ENCODE measurements at regions not wholly inside any gene's neighbourhood (a gene's known extent, or its start where the extent isn't known, plus 50 kb on each side); places are given as distances from the start of the nearest gene placed in this dataset.

DNA sequence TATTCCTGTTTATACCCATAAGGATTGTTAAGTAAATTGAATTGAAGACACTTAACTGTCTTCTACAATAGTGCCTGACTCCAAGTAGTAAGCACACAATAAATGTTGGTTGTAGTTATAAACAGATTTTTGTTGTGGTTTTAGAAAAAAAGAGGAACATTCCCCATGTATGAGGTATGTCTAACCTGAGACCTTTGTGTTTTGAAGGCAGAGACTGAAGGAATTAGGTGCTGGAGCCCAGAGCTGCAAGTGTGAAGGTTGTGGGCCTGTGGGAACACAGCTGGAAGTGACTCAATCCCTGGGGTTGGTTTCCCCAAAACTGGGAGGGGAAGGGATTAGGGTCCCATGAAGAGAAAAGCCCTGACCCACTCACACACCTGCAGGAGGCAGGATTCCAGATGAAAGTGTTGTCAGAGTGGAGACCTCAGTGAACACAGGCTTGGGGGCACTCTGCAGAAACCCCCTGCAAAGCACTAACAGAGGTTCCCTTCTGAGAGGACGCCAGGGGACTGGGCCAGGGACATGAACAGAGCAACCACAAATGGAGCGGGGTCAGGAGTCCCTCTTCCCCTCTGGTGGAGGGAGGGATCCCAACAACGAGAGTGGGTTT, 265.1 kb upstream of the KLF14 start:
- Mint-ChIP-seq H3K9me3 (peaks cover 6% of the 10 kb centered on the region), H3K4me3 (no peak overlapping the region), H3K27ac (peak overlapping the region; percentile 67), H3K4me1 (ENCODE audit: low read depth) (peaks cover 60% of the 10 kb centered on the region), H3K27me3 (ENCODE audit: insufficient read depth) (peaks cover 7% of the 10 kb centered on the region), H3K36me3 (ENCODE audit: low read depth) (peaks cover 43% of the 10 kb centered on the region)
- peak; percentile 33 for DNase-seq
- TF ChIP-seq, protein P1, sequence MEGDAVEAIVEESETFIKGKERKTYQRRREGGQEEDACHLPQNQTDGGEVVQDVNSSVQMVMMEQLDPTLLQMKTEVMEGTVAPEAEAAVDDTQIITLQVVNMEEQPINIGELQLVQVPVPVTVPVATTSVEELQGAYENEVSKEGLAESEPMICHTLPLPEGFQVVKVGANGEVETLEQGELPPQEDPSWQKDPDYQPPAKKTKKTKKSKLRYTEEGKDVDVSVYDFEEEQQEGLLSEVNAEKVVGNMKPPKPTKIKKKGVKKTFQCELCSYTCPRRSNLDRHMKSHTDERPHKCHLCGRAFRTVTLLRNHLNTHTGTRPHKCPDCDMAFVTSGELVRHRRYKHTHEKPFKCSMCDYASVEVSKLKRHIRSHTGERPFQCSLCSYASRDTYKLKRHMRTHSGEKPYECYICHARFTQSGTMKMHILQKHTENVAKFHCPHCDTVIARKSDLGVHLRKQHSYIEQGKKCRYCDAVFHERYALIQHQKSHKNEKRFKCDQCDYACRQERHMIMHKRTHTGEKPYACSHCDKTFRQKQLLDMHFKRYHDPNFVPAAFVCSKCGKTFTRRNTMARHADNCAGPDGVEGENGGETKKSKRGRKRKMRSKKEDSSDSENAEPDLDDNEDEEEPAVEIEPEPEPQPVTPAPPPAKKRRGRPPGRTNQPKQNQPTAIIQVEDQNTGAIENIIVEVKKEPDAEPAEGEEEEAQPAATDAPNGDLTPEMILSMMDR (IDR thresholded peaks at IDR 0.05): no peak; the same call in 1 of the 2 replicates

DNA sequence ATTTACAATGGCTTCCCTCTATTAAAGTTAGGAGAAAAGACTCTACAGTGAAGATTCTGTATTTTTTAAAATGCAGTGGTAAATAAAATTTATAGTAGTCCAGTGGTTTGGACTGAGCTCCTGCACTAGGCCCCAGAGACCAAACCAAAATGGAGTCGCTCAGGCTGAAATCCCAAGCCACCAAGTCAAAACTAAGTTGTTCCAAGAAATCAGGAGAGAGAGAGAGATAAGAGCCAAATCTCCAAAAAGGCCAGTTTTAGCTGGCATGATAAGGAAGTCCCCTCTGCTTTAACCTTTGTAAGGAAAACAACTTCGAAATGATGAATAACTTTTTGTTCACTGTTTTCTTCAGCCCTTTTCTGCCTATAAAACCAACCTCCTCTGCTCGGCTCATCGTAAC, 265.9 kb upstream of the KLF14 start:
- H3K4me1 Mint-ChIP-seq (ENCODE audit: low read depth): peaks cover 59% of the 10 kb centered on the region
- peaks cover 10% of the 10 kb centered on the region for H3K27me3 Mint-ChIP-seq (ENCODE audit: insufficient read depth)
- no peak for DNase-seq
- H3K27ac Mint-ChIP-seq: peak overlapping the region; percentile 13; the same call in 1 of the 2 replicates
- TF ChIP-seq, protein P1 (IDR thresholded peaks at IDR 0.05): no peak
- no peak overlapping the region for H3K4me3 Mint-ChIP-seq
- H3K9me3 Mint-ChIP-seq: peaks cover 6% of the 10 kb centered on the region
- H3K36me3 Mint-ChIP-seq (ENCODE audit: low read depth): peaks cover 51% of the 10 kb centered on the region

DNA sequence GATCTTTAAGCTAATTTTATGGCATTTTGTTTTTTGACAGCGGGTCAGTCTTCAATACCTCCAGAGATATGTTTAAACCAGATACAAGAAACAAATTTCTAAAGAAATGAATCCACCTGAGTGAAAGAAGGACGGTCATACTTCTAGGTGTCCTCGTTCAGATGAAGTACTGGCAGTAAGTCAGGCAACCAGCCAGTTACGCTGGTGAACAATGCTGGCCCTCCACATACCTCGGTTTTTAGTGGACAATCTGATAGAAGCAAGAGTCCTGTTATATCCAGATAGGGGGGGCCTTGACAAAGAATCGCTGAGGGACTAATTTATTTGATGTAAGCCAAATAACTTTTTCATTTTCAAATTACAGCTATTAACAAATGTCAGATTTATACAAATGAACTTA, 266.4 kb upstream of the KLF14 start:
- H3K4me1 Mint-ChIP-seq (ENCODE audit: low read depth): peaks cover 58% of the 10 kb centered on the region
- DNase-seq: no peak
- peaks cover 8% of the 10 kb centered on the region for H3K27me3 Mint-ChIP-seq (ENCODE audit: insufficient read depth)
- no peak overlapping the region for H3K4me3 Mint-ChIP-seq
- TF ChIP-seq, protein P1 (IDR thresholded peaks at IDR 0.05): no peak
- H3K27ac Mint-ChIP-seq: peak overlapping the region; percentile 13; the same call in 1 of the 2 replicates
- H3K9me3 Mint-ChIP-seq: peaks cover 6% of the 10 kb centered on the region
- H3K36me3 Mint-ChIP-seq (ENCODE audit: low read depth): peaks cover 56% of the 10 kb centered on the region

DNA sequence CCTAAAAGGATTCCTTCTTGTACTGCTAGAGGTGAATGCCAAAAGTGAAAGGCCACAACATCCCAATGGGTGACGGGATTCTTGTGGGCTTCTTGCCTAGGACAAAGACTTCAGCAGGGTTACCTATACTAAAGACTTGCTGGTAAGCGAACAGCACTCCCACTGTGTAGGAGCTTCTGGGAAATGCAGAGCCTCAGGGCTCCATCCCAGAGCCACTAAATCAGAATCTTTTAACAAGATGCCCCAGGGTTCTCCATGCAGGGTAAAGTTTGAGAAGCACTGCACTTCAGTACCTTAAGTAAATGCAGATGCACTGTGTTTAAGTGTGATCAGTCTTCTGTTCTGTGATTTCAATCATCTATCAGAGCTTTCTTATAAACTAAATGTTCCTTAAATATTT, 266.9 kb upstream of the KLF14 start:
- H3K4me1 Mint-ChIP-seq (ENCODE audit: low read depth): peaks cover 56% of the 10 kb centered on the region
- no peak overlapping the region; the same call in 1 of the 2 replicates for H3K27ac Mint-ChIP-seq
- H3K9me3 Mint-ChIP-seq: peaks cover 6% of the 10 kb centered on the region
- no peak for DNase-seq
- H3K36me3 Mint-ChIP-seq (ENCODE audit: low read depth): peaks cover 59% of the 10 kb centered on the region
- H3K4me3 Mint-ChIP-seq: no peak overlapping the region
- TF ChIP-seq, protein P1 (IDR thresholded peaks at IDR 0.05): no peak
- peaks cover 8% of the 10 kb centered on the region for H3K27me3 Mint-ChIP-seq (ENCODE audit: insufficient read depth)

DNA sequence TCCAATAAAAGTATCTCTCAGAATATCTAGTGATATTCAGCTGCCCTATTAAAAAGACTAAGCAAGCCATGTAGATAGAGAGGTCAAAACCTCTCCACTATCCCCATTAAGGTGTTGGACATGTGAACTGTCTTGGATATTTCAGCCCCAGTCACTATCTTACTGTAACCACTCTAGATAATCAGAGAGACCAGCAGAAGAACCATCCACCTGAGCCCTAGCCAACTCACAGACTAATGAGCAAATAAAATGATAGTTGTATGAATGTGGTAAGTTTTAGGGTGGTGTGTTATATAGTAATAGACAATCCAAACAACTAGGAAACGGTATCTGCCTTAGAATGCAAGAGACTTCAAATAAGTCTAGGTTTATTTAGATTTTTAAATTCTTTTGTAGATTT, 268.6 kb upstream of the KLF14 start:
- Mint-ChIP-seq H3K9me3 (peaks cover 6% of the 10 kb centered on the region), H3K4me1 (ENCODE audit: low read depth) (peaks cover 54% of the 10 kb centered on the region), H3K27me3 (ENCODE audit: insufficient read depth) (peaks cover 8% of the 10 kb centered on the region), H3K36me3 (ENCODE audit: low read depth) (peaks cover 56% of the 10 kb centered on the region), H3K27ac (no peak overlapping the region), H3K4me3 (no peak overlapping the region)
- DNase-seq: no peak
- TF ChIP-seq, protein P1 (IDR thresholded peaks at IDR 0.05): no peak
